ENCODE measurements at regions not wholly inside any gene's neighbourhood (a gene's known extent, or its start where the extent isn't known, plus 50 kb on each side); places are given as distances from the start of the nearest gene placed in this dataset.
A peak's percentile ranks its signal among the peaks of the same experiment; 100 is the strongest.

- FAIRE-seq (peak; percentile 26), DNase-seq (ENCODE audit: low read depth) (peak; percentile 14)
- no peaks in the 10 kb centered on the region for H3K36me3 ChIP-seq (ENCODE audit: insufficient read depth, low read length)
- H3K9me3 ChIP-seq (ENCODE audit: insufficient read depth, low read depth, low read length): no peaks in the 10 kb centered on the region
- no peak overlapping the region for H3K27ac ChIP-seq (ENCODE audit: low read depth, low read length)
- H2AFZ ChIP-seq (ENCODE audit: low read depth, low read length): no peak overlapping the region
- no peaks in the 10 kb centered on the region for H4K20me1 ChIP-seq (ENCODE audit: insufficient read depth, low read length)
- H3K4me2 ChIP-seq (ENCODE audit: low read length): no peak overlapping the region
- no peaks in the 10 kb centered on the region for H3K4me1 ChIP-seq (ENCODE audit: insufficient read depth, low read length)
- TF ChIP-seq CTCF (IDR thresholded peaks at IDR 0.05; ENCODE audit: insufficient read depth, low read depth, low read length) (no peak), EZH2 (IDR thresholded peaks at IDR 0.05; ENCODE audit: insufficient read depth, low read length) (no peak)
- no peak overlapping the region for H3K4me3 ChIP-seq (ENCODE audit: insufficient read depth, low read depth, low read length)
- H3K27ac Mint-ChIP-seq (ENCODE audit: unreplicated experiment): no peak overlapping the region
- no peaks in the 10 kb centered on the region for H3K9me3 Mint-ChIP-seq (ENCODE audit: unreplicated experiment)
- peaks cover 5% of the 10 kb centered on the region for H3K4me1 Mint-ChIP-seq (ENCODE audit: low read depth, unreplicated experiment)
- no peak overlapping the region for H3K9ac ChIP-seq (ENCODE audit: low read length)
- H3K27me3 Mint-ChIP-seq (ENCODE audit: low read depth, unreplicated experiment): peaks cover 34% of the 10 kb centered on the region
- no peaks in the 10 kb centered on the region for H3K27me3 ChIP-seq (ENCODE audit: insufficient read depth, low read length)
- H3K79me2 ChIP-seq (ENCODE audit: insufficient read depth, low read length): no peaks in the 10 kb centered on the region
- no peaks in the 10 kb centered on the region for H3K36me3 Mint-ChIP-seq (ENCODE audit: low read depth, unreplicated experiment)
- H3K4me3 Mint-ChIP-seq (ENCODE audit: unreplicated experiment): no peak overlapping the region
These were observed 62.9 kb upstream of the URI1 start for GRCh38 chr19:29878973-29879654.

GRCh38 chr19:29879655-29879974 lies 62.4 kb upstream of the URI1 start:
- Mint-ChIP-seq H3K36me3 (ENCODE audit: low read depth, unreplicated experiment) (no peaks in the 10 kb centered on the region), H3K9me3 (ENCODE audit: unreplicated experiment) (no peaks in the 10 kb centered on the region), H3K27me3 (ENCODE audit: low read depth, unreplicated experiment) (peaks cover 33% of the 10 kb centered on the region), H3K4me3 (ENCODE audit: unreplicated experiment) (no peak overlapping the region), H3K4me1 (ENCODE audit: low read depth, unreplicated experiment) (peaks cover 5% of the 10 kb centered on the region), H3K27ac (ENCODE audit: unreplicated experiment) (no peak overlapping the region)
- no peak overlapping the region for H3K9ac ChIP-seq (ENCODE audit: low read length)
- no peaks in the 10 kb centered on the region for H3K79me2 ChIP-seq (ENCODE audit: insufficient read depth, low read length)
- no peak overlapping the region for H2AFZ ChIP-seq (ENCODE audit: low read depth, low read length)
- no peak for FAIRE-seq
- H4K20me1 ChIP-seq (ENCODE audit: insufficient read depth, low read length): no peaks in the 10 kb centered on the region
- H3K36me3 ChIP-seq (ENCODE audit: insufficient read depth, low read length): no peaks in the 10 kb centered on the region
- DNase-seq (ENCODE audit: low read depth): no peak
- H3K27me3 ChIP-seq (ENCODE audit: insufficient read depth, low read length): no peaks in the 10 kb centered on the region
- H3K4me2 ChIP-seq (ENCODE audit: low read length): no peak overlapping the region
- H3K4me3 ChIP-seq (ENCODE audit: insufficient read depth, low read depth, low read length): no peak overlapping the region
- no peaks in the 10 kb centered on the region for H3K4me1 ChIP-seq (ENCODE audit: insufficient read depth, low read length)
- TF ChIP-seq CTCF (IDR thresholded peaks at IDR 0.05; ENCODE audit: insufficient read depth, low read depth, low read length): no peak
- no peak for TF ChIP-seq EZH2 (IDR thresholded peaks at IDR 0.05; ENCODE audit: insufficient read depth, low read length)
- no peak overlapping the region for H3K27ac ChIP-seq (ENCODE audit: low read depth, low read length)
- no peaks in the 10 kb centered on the region for H3K9me3 ChIP-seq (ENCODE audit: insufficient read depth, low read depth, low read length)

GRCh38 chr19:29880498-29881081 lies 61.4 kb upstream of the URI1 start:
- H4K20me1 ChIP-seq (ENCODE audit: insufficient read depth, low read length): no peaks in the 10 kb centered on the region
- H3K36me3 Mint-ChIP-seq (ENCODE audit: low read depth, unreplicated experiment): no peaks in the 10 kb centered on the region
- DNase-seq (ENCODE audit: low read depth): no peak

More at GRCh38 chr19:29880498-29881081, 61.4 kb upstream of the URI1 start:
- Mint-ChIP-seq H3K27me3 (ENCODE audit: low read depth, unreplicated experiment) (peaks cover 30% of the 10 kb centered on the region), H3K4me1 (ENCODE audit: low read depth, unreplicated experiment) (peaks cover 5% of the 10 kb centered on the region), H3K9me3 (ENCODE audit: unreplicated experiment) (no peaks in the 10 kb centered on the region), H3K27ac (ENCODE audit: unreplicated experiment) (peak overlapping the region; percentile 30), H3K4me3 (ENCODE audit: unreplicated experiment) (no peak overlapping the region)
- no peak overlapping the region for H3K9ac ChIP-seq (ENCODE audit: low read length)
- no peaks in the 10 kb centered on the region for H3K79me2 ChIP-seq (ENCODE audit: insufficient read depth, low read length)
- no peaks in the 10 kb centered on the region for H3K27me3 ChIP-seq (ENCODE audit: insufficient read depth, low read length)
- TF ChIP-seq EZH2 (IDR thresholded peaks at IDR 0.05; ENCODE audit: insufficient read depth, low read length) (no peak), CTCF (IDR thresholded peaks at IDR 0.05; ENCODE audit: insufficient read depth, low read depth, low read length) (no peak)
- H3K4me2 ChIP-seq (ENCODE audit: low read length): no peak overlapping the region
- no peaks in the 10 kb centered on the region for H3K9me3 ChIP-seq (ENCODE audit: insufficient read depth, low read depth, low read length)
- no peak overlapping the region for H2AFZ ChIP-seq (ENCODE audit: low read depth, low read length)
- no peak overlapping the region for H3K4me3 ChIP-seq (ENCODE audit: insufficient read depth, low read depth, low read length)
- no peak overlapping the region for H3K27ac ChIP-seq (ENCODE audit: low read depth, low read length)
- H3K36me3 ChIP-seq (ENCODE audit: insufficient read depth, low read length): no peaks in the 10 kb centered on the region
- no peak for FAIRE-seq
- H3K4me1 ChIP-seq (ENCODE audit: insufficient read depth, low read length): no peaks in the 10 kb centered on the region

Measured in astrocyte (in vitro differentiated cells and primary cell).